Pancreas (tissue), 10 donors: ENCODE measurements at regions not wholly inside any gene's neighbourhood (a gene's known extent, or its start where the extent isn't known, plus 50 kb on each side); places are given as distances from the start of the nearest gene placed in this dataset.
A peak's percentile ranks its signal among the peaks of the same experiment; 100 is the strongest.

Source experiments
- ATAC-seq, 4 donors: fragments of 200-7000 bp; cut with Tn5 transposase; one replicate each; pipeline versions ENCODE4 v1.8.0 to v1.9.1; 2020; ENCODE audit warnings: mild to moderate bottlenecking in 4 of 4, moderate library complexity in 4 of 4
- DNase-seq, 6 donors: peaks; one replicate each; pipeline ENCODE4 v3.0.0-alpha.2; 2020
- FAIRE-seq: peaks from 2 replicates; lab custom pipeline; 2012; peaks lifted over from hg19 to GRCh38; lab: Jason Lieb, UNC
- H3K27ac ChIP-seq, 4 donors: fragments of 200-600 bp; sonication (generic); 1 replicate in 3 of 4; 2 replicates in 1 of 4; pipeline versions ENCODE4 v1.5.0 to v1.8.0; 2020
- H3K27me3 ChIP-seq, 4 donors: fragments of 200-600 bp; one replicate each; pipeline ENCODE4 v1.8.0; 2021
- H3K36me3 ChIP-seq, 3 donors: fragments of 200-600 bp; sonication (generic) in 1 of 3; one replicate each; pipeline versions ENCODE4 v1.5.0 to v1.8.0; 2020 to 2021
- H3K4me1 ChIP-seq, 3 donors: fragments of 200-600 bp; one replicate each; pipeline ENCODE4 v1.8.0; 2021
- H3K4me3 ChIP-seq, 4 donors: fragments of 200-600 bp; sonication (generic) in 2 of 4; one replicate each; pipeline versions ENCODE4 v1.5.0 to v1.8.0; 2020 to 2021
- H3K9me3 ChIP-seq, 4 donors: fragments of 200-600 bp; one replicate each; pipeline ENCODE4 v1.8.0; 2021
- CTCF ChIP-seq, 4 donors: fragments of 200-600 bp; sonication (generic) in 3 of 4; IDR thresholded peaks; one replicate each; pipeline versions ENCODE4 v1.5.0 to v1.8.0; 2021; ENCODE audit warnings: antibody characterized with exemption in 4 of 4
- WGBS, 2 donors: extraction: QIAGEN DNeasy Blood & Tissue Kit; methylation state at CpG; one replicate each; pipeline ENCODE4 v1.1.7; 2013; 5-methylcytosine and 5-hydroxymethylcytosine counted together
- intact Hi-C, 3 donors: fragments of 100-400 bp; cut with DNase I; formaldehyde crosslinking; loops; one replicate each; pipeline versions ENCODE4 v1.11.1 to v1.14.2; 2022
- donor health status: healthy with polysubstance abuse.
- donor health status: DM: no; HTN: no; CAD: no; lungs with moderate emphysema.
- donor health status: DM: no; HTN: no; CAD: no.
- donor health status: control.
- donor health status: control.
- donor health status: Bipolar disorder and iron deficiency.
- donor health status: DM: yes; HTN: yes; CAD: no.
- donor health status: DM: no; HTN: no; CAD: no.
- donor health status: DM: no; HTN: no; CAD: no.
- donor health status: DM: yes; HTN: yes; CAD: no.

DNA sequence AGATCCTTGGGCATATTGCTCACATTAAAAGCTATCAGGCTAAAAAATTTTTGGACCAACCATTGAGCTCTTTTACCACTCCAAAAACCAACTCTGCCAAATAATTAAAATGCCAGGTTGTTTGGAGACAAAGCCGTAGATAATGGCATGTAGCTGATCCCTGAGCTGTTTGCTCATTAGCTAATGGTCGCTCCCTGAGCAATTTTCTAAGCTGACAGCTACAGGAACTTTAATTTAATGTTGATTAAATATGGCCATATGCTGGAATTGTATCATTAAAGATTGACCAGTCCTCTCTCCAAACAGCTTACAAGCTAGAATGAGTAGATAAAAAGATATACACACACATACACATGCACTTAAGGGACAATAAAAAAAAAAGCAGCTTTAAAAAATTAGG is 216.2 kb upstream of the ARHGAP20 start:
- Histone ChIP-seq H3K27ac (no peak overlapping the region), H3K9me3 (no peaks in the 10 kb centered on the region), H3K4me3 (no peak overlapping the region), H3K27me3 (no peaks in the 10 kb centered on the region), H3K36me3 (no peaks in the 10 kb centered on the region), H3K4me1 (no peaks in the 10 kb centered on the region)
- DNase-seq (no peak), FAIRE-seq (no peak), ATAC-seq (peak in 2 of 4 donors; percentile 34 to 54)
- TF ChIP-seq CTCF (IDR thresholded peaks at IDR 0.05), result no peak
- intact Hi-C loops, result no loop called here
- 38 to 47% methylated on average over 2 of the region's 2 CpGs for WGBS, 2 donors

- ATAC-seq (peak; percentile 62 to 87 (median 74)), FAIRE-seq (no peak), DNase-seq (peak in 4 of 6 donors; percentile 29 to 60 (median 48))
- TF ChIP-seq CTCF (IDR thresholded peaks at IDR 0.05), result no peak
- Histone ChIP-seq H3K27me3 (no peaks in the 10 kb centered on the region), H3K9me3 (no peaks in the 10 kb centered on the region), H3K4me1 (peaks cover 0 to 3% (median 0%) of the 10 kb centered on the region in 3 donors), H3K4me3 (no peak overlapping the region), H3K27ac (peak overlapping the region in 2 of 4 donors; percentile 14 to 29), H3K36me3 (no peaks in the 10 kb centered on the region)
- intact Hi-C loops, result no loop called here
- WGBS, 2 donors, result 60 to 62% methylated on average over 3 of the region's 3 CpGs
Observed at GRCh38 chr11:110921742-110922521, 209.7 kb upstream of the ARHGAP20 start.

DNA sequence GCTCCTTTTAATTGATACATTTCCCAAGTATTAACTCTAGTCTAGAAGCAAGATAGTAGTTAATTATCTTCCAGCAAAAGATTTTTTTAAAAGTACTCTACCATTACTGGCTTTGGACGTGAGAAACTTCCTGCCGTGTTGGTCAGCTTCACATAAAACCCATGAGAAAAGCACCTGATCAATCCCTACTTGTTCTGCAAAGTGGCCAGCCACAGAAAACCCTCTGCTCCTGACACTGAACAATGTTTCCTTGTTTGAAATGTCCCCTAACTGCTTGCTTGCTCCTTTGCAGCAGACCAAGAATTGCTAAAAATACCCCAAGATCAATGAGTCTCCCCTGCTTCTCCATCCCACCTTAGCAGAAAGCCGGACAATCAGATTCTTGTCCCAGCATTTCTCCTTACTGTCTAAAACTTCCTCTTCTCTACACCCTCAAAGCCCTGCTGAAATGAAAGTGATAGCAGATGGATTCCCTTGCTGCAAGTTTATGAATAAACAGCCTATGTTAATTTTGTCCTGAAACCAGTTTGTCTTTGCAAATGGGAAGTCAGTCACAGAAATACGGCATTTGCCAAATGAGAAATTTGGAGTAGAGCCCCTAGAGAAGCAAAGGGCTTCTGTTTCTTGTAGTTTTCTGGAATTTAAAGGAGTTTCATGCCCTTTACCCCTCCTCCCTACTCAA is 207.1 kb upstream of the ARHGAP20 start:
- H3K27me3 ChIP-seq, result no peaks in the 10 kb centered on the region
- no peak for FAIRE-seq
- no peak for DNase-seq
- peak in 3 of 4 donors; percentile 53 to 56 (median 54) for ATAC-seq
- TF ChIP-seq CTCF (IDR thresholded peaks at IDR 0.05), result no peak
- H3K27ac ChIP-seq, result peak overlapping the region in 2 of 4 donors; percentile 17 to 45
- peaks cover 0 to 3% (median 0%) of the 10 kb centered on the region in 3 donors for H3K4me1 ChIP-seq
- WGBS, 2 donors, result 41 to 52% methylated on average over 4 of the region's 4 CpGs
- no peaks in the 10 kb centered on the region for H3K36me3 ChIP-seq
- no peaks in the 10 kb centered on the region for H3K9me3 ChIP-seq
- intact Hi-C loops, result no loop called here
- no peak overlapping the region for H3K4me3 ChIP-seq

DNA sequence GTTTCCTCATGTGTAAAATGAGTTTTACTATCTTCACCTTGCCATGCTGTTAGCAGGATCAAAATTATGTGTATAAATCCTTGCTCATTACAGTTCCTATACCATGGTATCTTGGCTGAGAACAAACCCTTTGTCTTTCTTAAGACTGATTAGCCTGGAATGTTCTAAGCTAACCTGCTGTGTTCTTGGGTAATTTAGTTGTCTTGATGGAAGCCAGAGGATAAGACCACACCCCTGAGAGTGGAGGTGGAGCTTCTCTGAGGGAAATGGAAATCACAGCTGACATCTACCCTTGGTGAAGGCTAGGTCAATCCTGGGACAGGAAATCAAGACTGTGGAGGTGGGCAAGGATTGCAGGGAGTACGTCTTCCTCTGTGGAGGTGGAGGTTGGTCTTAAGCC is 206.1 kb upstream of the ARHGAP20 start:
- no peak for FAIRE-seq
- H3K27ac ChIP-seq, result no peak overlapping the region

More for the DNA sequence above, 206.1 kb upstream of the ARHGAP20 start:
- WGBS, 2 donors, result 75 to 85% methylated on average over 1 of the region's 1 CpG
- Histone ChIP-seq H3K27me3 (no peaks in the 10 kb centered on the region), H3K9me3 (no peaks in the 10 kb centered on the region), H3K4me1 (peaks cover 0 to 3% (median 0%) of the 10 kb centered on the region in 3 donors), H3K36me3 (no peaks in the 10 kb centered on the region), H3K4me3 (no peak overlapping the region)
- no peak for ATAC-seq
- no peak for DNase-seq
- intact Hi-C loops, result no loop called here
- no peak for TF ChIP-seq CTCF (IDR thresholded peaks at IDR 0.05)
